ENCODE measurements at regions not wholly inside any gene's neighbourhood (a gene's known extent, or its start where the extent isn't known, plus 50 kb on each side); places are given as distances from the start of the nearest gene placed in this dataset.
A peak's percentile ranks its signal among the peaks of the same experiment; 100 is the strongest.

DNA sequence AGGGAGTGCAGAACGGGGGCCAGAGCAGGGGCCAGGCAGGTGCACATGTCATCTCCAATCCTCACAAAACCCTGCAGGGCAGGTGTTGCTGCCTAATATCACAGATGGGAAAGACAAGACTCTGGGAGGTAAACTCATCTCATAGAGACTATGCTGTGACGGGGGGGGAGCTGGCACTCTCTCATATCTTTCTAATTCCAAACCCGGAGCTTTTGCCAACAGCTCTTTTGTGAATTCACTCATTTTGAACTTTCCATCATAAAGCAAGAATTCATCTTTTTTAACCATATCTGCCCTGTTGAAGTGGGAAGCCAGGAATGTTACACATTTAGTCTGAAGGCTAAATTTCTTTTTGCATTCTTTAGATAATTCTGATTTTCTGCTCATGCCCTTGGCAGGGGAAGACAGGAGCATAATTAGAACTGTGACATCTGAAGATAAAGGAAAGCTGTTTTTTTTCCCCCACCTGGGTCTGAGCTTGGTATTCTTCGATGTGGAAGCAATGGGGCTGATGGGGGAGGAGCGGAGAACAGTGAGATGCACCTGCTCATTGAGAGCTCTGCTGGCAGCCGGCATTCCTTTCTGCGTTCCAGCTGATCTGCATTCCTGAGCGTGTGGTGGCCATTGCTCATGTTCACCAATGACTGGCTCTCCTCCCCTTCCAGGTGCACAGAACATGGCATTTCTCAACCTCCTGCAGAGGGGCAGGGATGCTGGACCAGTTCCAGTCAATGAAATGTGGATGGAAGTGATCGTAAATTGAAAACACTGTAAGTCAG is 159.2 kb downstream of the NSG2 start:
- ChIA-PET POLR2A (ENCODE audit: partially characterized antibody) (interaction anchor here (0.9 to 1.3 kb wide), 4 partner anchors 9 to 102 kb away, joined by 3 to 4 read pairs (median 4); no protein-coding TSS in a partner anchor), CTCF (ENCODE audit: partially characterized antibody) (interaction anchor here (1.0 kb wide), 1 partner anchor 107 kb away, joined by 3 read pairs; no protein-coding TSS in a partner anchor)
- DNase-seq (ENCODE audit: low read depth in 1 of 2, low spot score in 2 of 2): peak; percentile 39 to 64
- Histone ChIP-seq H2BK15ac (ENCODE audit: low read length) (no peak overlapping the region), H4K91ac (replicated peaks; ENCODE audit: insufficient read length, low read length) (peak overlapping the region; percentile 41), H2AFZ (ENCODE audit: low read length) (no peak overlapping the region), H3K18ac (ENCODE audit: extremely low read depth, low read length) (no peak overlapping the region), H2BK20ac (ENCODE audit: low read length) (peak overlapping the region; percentile 0; the same call in 1 of the 2 replicates), H3K9me3 (ENCODE audit: insufficient read depth in 2 of 2, low read depth in 1 of 2, low read length in 1 of 2) (no peaks in the 10 kb centered on the region), H4K8ac (ENCODE audit: extremely low read depth, insufficient read depth, low read length) (no peak overlapping the region), H3K23ac (ENCODE audit: insufficient read length) (no peak overlapping the region), H3K4me1 (replicated peaks in 1 of 4; ENCODE audit: control insufficient read depth in 3 of 4, insufficient read depth in 4 of 4, low read length in 3 of 4) (peaks cover 6 to 12% (median 8%) of the 10 kb centered on the region in 4 experiments; a peak in 4 of 7 replicates), H3K9ac (replicated peaks in 1 of 4; ENCODE audit: extremely low read depth in 1 of 4, low read depth in 3 of 4, low read length in 3 of 4) (no peak overlapping the region), H4K5ac (ENCODE audit: insufficient read length, low read depth, low read length) (no peak overlapping the region), H4K20me1 (replicated peaks in 1 of 2; ENCODE audit: control insufficient read depth in 1 of 2, insufficient read depth in 2 of 2, low read length in 2 of 2) (no peaks in the 10 kb centered on the region), H3K79me1 (ENCODE audit: low read depth, low read length) (no peaks in the 10 kb centered on the region), H3K79me2 (ENCODE audit: control insufficient read depth in 1 of 2, insufficient read depth in 2 of 2, low read length in 2 of 2) (no peaks in the 10 kb centered on the region), H2BK120ac (replicated peaks; ENCODE audit: low read depth, low read length) (no peak overlapping the region), H2BK12ac (ENCODE audit: low read depth, low read length) (0 out of 2 replicates have a peak overlapping the region, but pooled peaks have one; percentile 4), H3K27ac (ENCODE audit: low read depth, low read length) (no peak overlapping the region), H2BK5ac (ENCODE audit: low read depth, low read length) (no peak overlapping the region), H3K27me3 (replicated peaks in 1 of 4; ENCODE audit: control insufficient read depth in 3 of 4, extremely low read depth in 1 of 4, insufficient read depth in 3 of 4, low read length in 3 of 4) (no peaks in the 10 kb centered on the region), H3K4ac (replicated peaks; ENCODE audit: insufficient read length, low read depth, low read length) (no peak overlapping the region), H2AK5ac (ENCODE audit: low read depth, low read length) (no peak overlapping the region), H3K4me3 (ENCODE audit: extremely low read depth in 1 of 4, insufficient read depth in 2 of 4, low read depth in 3 of 4, low read length in 4 of 4) (peak overlapping the region in 1 of 4 experiments; percentile 34; a peak in 1 of 8 replicates), H3K4me2 (ENCODE audit: insufficient read depth in 1 of 2, low read depth in 2 of 2, low read length in 2 of 2) (peak overlapping the region in 1 of 2 experiments; percentile 48; a peak in 1 of 4 replicates), H3K36me3 (ENCODE audit: control insufficient read depth in 2 of 4, insufficient read depth in 4 of 4, low read length in 3 of 4) (no peaks in the 10 kb centered on the region), H3K23me2 (ENCODE audit: low read depth, low read length) (no peaks in the 10 kb centered on the region), H3K56ac (replicated peaks; ENCODE audit: insufficient read length, low read depth, low read length) (no peak overlapping the region), H3K14ac (ENCODE audit: insufficient read length) (no peak overlapping the region)
- WGBS, 2 experiments (ENCODE audit: extremely low coverage in 1 of 2, insufficient coverage in 1 of 2, insufficient read length in 1 of 2, insufficient replicate concordance in 2 of 2, low coverage in 1 of 2, low lambda C conversion rate in 2 of 2, missing lambda C conversion rate in 1 of 2): 38% methylated on average over 9 of the region's 9 CpGs; no CpG with 5 or more reads in 1 of the 2 experiments
- FAIRE-seq: peak; percentile 97
- peak; percentile 26; the same call in 1 of the 2 replicates for TF ChIP-seq CEBPB (IDR thresholded peaks at IDR 0.05; ENCODE audit: low read depth, low read length)
- no peak for TF ChIP-seq SP4 (IDR thresholded peaks at IDR 0.05; ENCODE audit: low read length)
- TF ChIP-seq RAD21 (IDR thresholded peaks at IDR 0.05 in 1 of 2, conservative IDR thresholded peaks at IDR 0.05 in 1 of 2; ENCODE audit: low read depth in 2 of 2, low read length in 2 of 2): 0 out of 4 replicates have a peak, but pooled peaks have one; percentile 9 to 10
- peak; percentile 80 for TF ChIP-seq MAX (IDR thresholded peaks at IDR 0.05)
- TF ChIP-seq, protein P1, sequence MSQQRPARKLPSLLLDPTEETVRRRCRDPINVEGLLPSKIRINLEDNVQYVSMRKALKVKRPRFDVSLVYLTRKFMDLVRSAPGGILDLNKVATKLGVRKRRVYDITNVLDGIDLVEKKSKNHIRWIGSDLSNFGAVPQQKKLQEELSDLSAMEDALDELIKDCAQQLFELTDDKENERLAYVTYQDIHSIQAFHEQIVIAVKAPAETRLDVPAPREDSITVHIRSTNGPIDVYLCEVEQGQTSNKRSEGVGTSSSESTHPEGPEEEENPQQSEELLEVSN (IDR thresholded peaks at IDR 0.05): peak; percentile 39; the same call in 1 of the 2 replicates
- peak; percentile 98 for TF ChIP-seq CTBP2 (IDR thresholded peaks at IDR 0.05; ENCODE audit: borderline replicate concordance, insufficient read depth, insufficient read length, low read length)
- no peak for TF ChIP-seq CBX8 (IDR thresholded peaks at IDR 0.05; ENCODE audit: borderline replicate concordance, low read depth, low read length)
- TF ChIP-seq YY1 (IDR thresholded peaks at IDR 0.05; ENCODE audit: low read depth, low read length): peak; percentile 91
- TF ChIP-seq SP1 (IDR thresholded peaks at IDR 0.05; ENCODE audit: low read depth, low read length): peak; percentile 92
